Loucy (cell line): ENCODE measurements at regions not wholly inside any gene's neighbourhood (a gene's known extent, or its start where the extent isn't known, plus 50 kb on each side); places are given as distances from the start of the nearest gene placed in this dataset.
"Not testable (repeated sequence)": the region's sequence is repeated elsewhere in the genome, so short reads cannot be mapped to it uniquely, and the experiment has no call there.

Experiments used
- H2AFZ ChIP-seq: fragments of 200-600 bp; sonication (generic); 2 replicates; pipeline ENCODE4 v1.6.0; 2016; ENCODE audit warnings: antibody characterized with exemption, mild to moderate bottlenecking, low read length, moderate library complexity
- H3F3A ChIP-seq: fragments of 200-600 bp; 2 replicates; pipeline ENCODE4 v1.6.0; 2016; ENCODE audit warnings: antibody characterized with exemption, low read depth, mild to moderate bottlenecking
- H3K27me3 ChIP-seq: fragments of 200-600 bp; sonication (generic); 2 replicates; pipeline ENCODE4 v1.6.1; 2014; ENCODE audit warnings: low read length, mild to moderate bottlenecking; ENCODE audit not compliant: insufficient read depth, poor library complexity, severe bottlenecking
- H3K36me3 ChIP-seq: fragments of 200-600 bp; sonication (generic); 2 replicates; pipeline ENCODE4 v1.6.1; 2016; ENCODE audit warnings: low read length; ENCODE audit not compliant: insufficient read depth
- H3K4me1 ChIP-seq: fragments of 200-600 bp; sonication (generic); 2 replicates; pipeline ENCODE4 v1.5.1; 2014; ENCODE audit warnings: low read length, mild to moderate bottlenecking; ENCODE audit not compliant: insufficient read depth, poor library complexity, severe bottlenecking
- H3K4me2 ChIP-seq: fragments of 200-600 bp; sonication (generic); 2 replicates; pipeline ENCODE4 v1.6.0; 2014; ENCODE audit warnings: antibody characterized with exemption, low read length, low read depth, mild to moderate bottlenecking; ENCODE audit not compliant: poor library complexity, severe bottlenecking
- H3K4me3 ChIP-seq: fragments of 200-600 bp; sonication (generic); 2 replicates; pipeline ENCODE4 v1.5.1; 2014; ENCODE audit warnings: low read length, mild to moderate bottlenecking, mixed read lengths; ENCODE audit not compliant: poor library complexity, severe bottlenecking
- H3K79me2 ChIP-seq: fragments of 200-600 bp; sonication (generic); 2 replicates; pipeline ENCODE4 v1.6.1; 2014; ENCODE audit warnings: low read length; ENCODE audit not compliant: insufficient read depth
- H3K9ac ChIP-seq: fragments of 200-600 bp; sonication (generic); 2 replicates; pipeline ENCODE4 v1.6.0; 2014; ENCODE audit warnings: mild to moderate bottlenecking, low read depth, low read length, moderate library complexity; ENCODE audit not compliant: poor library complexity, severe bottlenecking
- H3K9me2 ChIP-seq: fragments of 200-600 bp; sonication (generic); replicated peaks from 2 replicates; pipeline ENCODE4 v1.6.1; 2016; ENCODE audit warnings: low read depth, low read length, mixed read lengths
- H3K9me3 ChIP-seq: fragments of 200-600 bp; sonication (generic); 2 replicates; pipeline ENCODE4 v1.6.1; 2014; ENCODE audit warnings: mild to moderate bottlenecking, antibody characterized with exemption, low read length, low read depth; ENCODE audit not compliant: insufficient read depth
- H4K20me1 ChIP-seq: fragments of 200-600 bp; sonication (generic); 2 replicates; pipeline ENCODE4 v1.6.0; 2014; ENCODE audit warnings: antibody characterized with exemption, low read length, mild to moderate bottlenecking; ENCODE audit not compliant: insufficient read depth, poor library complexity, severe bottlenecking
- CTCF ChIP-seq: fragments of 200-600 bp; sonication (generic); conservative IDR thresholded peaks from 2 replicates; pipeline ENCODE4 v1.5.1; 2014; ENCODE audit warnings: mild to moderate bottlenecking, antibody characterized with exemption, low read length
- EZH2phosphoT487 ChIP-seq: fragments of 200-600 bp; IDR thresholded peaks from 2 replicates; pipeline ENCODE4 v1.6.1; 2018; ENCODE audit warnings: antibody characterized with exemption, mild to moderate bottlenecking, moderate library complexity, borderline replicate concordance

GRCh38 chr1:232715154-232715553 is 85.2 kb upstream of the SIPA1L2 start:
- Histone ChIP-seq H3K4me2 (no peak overlapping the region), H4K20me1 (no peaks in the 10 kb centered on the region), H3K9me3 (no peaks in the 10 kb centered on the region; the same call in 1 of the 2 replicates), H3K9ac (no peak overlapping the region), H3K4me3 (no peak overlapping the region), H3F3A (no peaks in the 10 kb centered on the region), H3K9me2 (no peaks in the 10 kb centered on the region), H3K4me1 (no peaks in the 10 kb centered on the region), H3K27me3 (no peaks in the 10 kb centered on the region), H2AFZ (no peak overlapping the region), H3K36me3 (no peaks in the 10 kb centered on the region), H3K79me2 (no peaks in the 10 kb centered on the region)
- TF ChIP-seq CTCF (no peak), EZH2phosphoT487 (no peak)

- H3K27me3 ChIP-seq, H4K20me1 ChIP-seq, H2AFZ ChIP-seq, H3K79me2 ChIP-seq, H3K4me1 ChIP-seq, H3K36me3 ChIP-seq, H3K4me2 ChIP-seq, H3K4me3 ChIP-seq, H3F3A ChIP-seq, H3K9me3 ChIP-seq, H3K9me2 ChIP-seq, H3K9ac ChIP-seq: not testable (repeated sequence)
These were observed 87.3 kb upstream of the MAP10 start for GRCh38 chr1:232717911-232718310.

DNA sequence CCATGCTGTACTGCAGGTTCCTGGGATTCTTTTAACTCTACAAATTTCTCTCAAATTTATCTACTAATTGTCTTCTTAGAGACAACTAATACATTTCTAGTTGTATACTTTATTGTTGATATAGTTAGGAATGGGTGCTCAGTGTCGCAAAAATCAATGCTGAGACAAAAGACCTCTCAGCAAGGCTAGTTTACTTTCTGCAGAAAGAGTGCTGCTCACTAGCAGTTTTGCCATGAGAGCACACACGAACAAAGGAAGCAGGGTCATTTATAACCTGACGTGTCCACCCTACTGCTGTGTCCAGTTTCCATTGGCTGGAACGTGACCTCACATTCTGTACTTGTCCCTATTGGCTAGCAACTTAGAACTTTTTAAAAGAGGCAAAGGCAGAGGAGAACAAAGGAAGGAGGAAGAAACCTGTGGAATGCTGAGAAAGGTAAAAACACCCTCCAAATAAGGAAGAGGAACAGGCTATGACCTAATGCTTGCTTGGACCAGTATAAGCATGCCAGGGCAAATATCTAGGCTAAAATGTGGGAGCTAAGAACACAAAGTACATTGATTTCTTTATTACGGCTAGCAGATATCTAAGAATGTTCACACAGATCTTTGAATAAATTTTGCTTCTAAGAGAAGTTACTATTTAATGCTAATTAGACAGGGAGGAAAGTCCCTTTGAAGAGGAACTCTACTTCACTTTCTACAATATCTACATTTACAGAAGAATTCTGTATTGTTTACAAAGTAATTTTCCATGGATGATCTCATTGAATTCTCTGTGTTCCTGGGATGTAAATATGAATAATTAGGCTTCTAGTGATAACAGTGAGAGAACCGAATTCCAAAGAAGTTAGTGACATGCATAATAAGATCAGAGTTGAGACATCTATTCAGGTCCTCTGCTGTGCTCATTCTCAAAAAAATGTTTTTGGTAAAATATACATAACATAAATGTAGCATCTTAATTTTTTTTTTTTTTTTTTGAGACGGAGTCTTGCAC is 86.0 kb upstream of the MAP10 start:
- no peaks in the 10 kb centered on the region for H3K79me2 ChIP-seq
- H3K9ac ChIP-seq, result no peak overlapping the region
- H4K20me1 ChIP-seq, result no peaks in the 10 kb centered on the region
- no peaks in the 10 kb centered on the region for H3K9me2 ChIP-seq
- H3K4me2 ChIP-seq, result no peak overlapping the region
- H3K36me3 ChIP-seq, result no peaks in the 10 kb centered on the region
- no peaks in the 10 kb centered on the region for H3F3A ChIP-seq
- TF ChIP-seq EZH2phosphoT487 (no peak), CTCF (no peak)
- H3K4me1 ChIP-seq, result peaks cover 18% of the 10 kb centered on the region
- H3K4me3 ChIP-seq, result no peak overlapping the region
- no peak overlapping the region for H2AFZ ChIP-seq
- no peaks in the 10 kb centered on the region for H3K27me3 ChIP-seq
- H3K9me3 ChIP-seq, result no peaks in the 10 kb centered on the region

DNA sequence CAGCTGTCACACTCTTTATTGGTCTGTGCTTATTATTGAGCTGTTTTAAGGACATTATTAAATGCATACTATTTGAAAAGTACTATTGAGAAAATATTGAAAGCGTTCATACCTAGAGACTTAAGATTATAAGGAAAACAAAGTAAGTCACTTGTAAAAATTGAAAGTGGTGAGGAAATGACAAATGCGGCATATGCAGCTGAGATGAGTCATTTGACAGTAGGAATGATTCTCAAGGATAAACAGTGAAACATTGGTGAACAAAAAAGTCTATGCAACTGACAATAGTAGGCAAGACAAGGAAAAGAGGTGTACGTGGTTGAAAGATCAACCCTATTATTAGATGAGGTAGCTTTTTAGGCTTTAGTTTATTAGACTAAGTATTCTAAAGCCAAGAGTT is 82.6 kb upstream of the MAP10 start:
- no peak overlapping the region for H3K9ac ChIP-seq
- H3K36me3 ChIP-seq, result no peaks in the 10 kb centered on the region
- TF ChIP-seq EZH2phosphoT487 (no peak), CTCF (no peak)
- no peak overlapping the region for H3K4me3 ChIP-seq
- H3F3A ChIP-seq, result peaks cover 16% of the 10 kb centered on the region
- no peaks in the 10 kb centered on the region for H4K20me1 ChIP-seq
- H3K4me1 ChIP-seq, result peaks cover 43% of the 10 kb centered on the region
- H3K27me3 ChIP-seq, result no peaks in the 10 kb centered on the region
- H3K79me2 ChIP-seq, result no peaks in the 10 kb centered on the region
- no peaks in the 10 kb centered on the region for H3K9me2 ChIP-seq
- no peaks in the 10 kb centered on the region for H3K9me3 ChIP-seq
- H3K4me2 ChIP-seq, result no peak overlapping the region
- H2AFZ ChIP-seq, result no peak overlapping the region
